ENCODE measurements at regions not wholly inside any gene's neighbourhood (a gene's known extent, or its start where the extent isn't known, plus 50 kb on each side); places are given as distances from the start of the nearest gene placed in this dataset.
"Not testable (repeated sequence)": the region's sequence is repeated elsewhere in the genome, so short reads cannot be mapped to it uniquely, and the experiment has no call there.

GRCh38 chr6:26720663-26721218 is 61.2 kb upstream of the ZNF322 start:
- DNase-seq, result not testable (repeated sequence)

GRCh38 chr6:26730019-26730766 is 70.6 kb upstream of the ZNF322 start:
- not testable (repeated sequence) for DNase-seq

GRCh38 chr6:26734776-26735472 is 75.4 kb upstream of the ZNF322 start:
- DNase-seq, result not testable (repeated sequence)

GRCh38 chr6:26739811-26740210 is 80.3 kb upstream of the ZNF322 start:
- DNase-seq, result no peak

- DNase-seq, result peak; percentile 86
Measured at GRCh38 chr6:26743157-26743821, 83.7 kb upstream of the ZNF322 start.

GRCh38 chr6:26743941-26744699 is 84.6 kb upstream of the ZNF322 start:
- DNase-seq, result no peak

- DNase-seq, result not testable (repeated sequence)
Measured at GRCh38 chr6:26744837-26745282, 85.3 kb upstream of the ZNF322 start.

- not testable (repeated sequence) for DNase-seq
Measured at GRCh38 chr6:26745964-26746363, 86.4 kb upstream of the ZNF322 start.

GRCh38 chr6:26749126-26749758 is 89.7 kb upstream of the ZNF322 start:
- DNase-seq, result not testable (repeated sequence)

GRCh38 chr6:26749759-26750126 is 90.2 kb upstream of the ZNF322 start:
- not testable (repeated sequence) for DNase-seq

GRCh38 chr6:26754212-26754611 is 94.7 kb upstream of the ZNF322 start:
- DNase-seq, result no peak

- DNase-seq, result not testable (repeated sequence)
Measured at GRCh38 chr6:26754801-26755200, 95.3 kb upstream of the ZNF322 start.

- DNase-seq, result not testable (repeated sequence)
Measured at GRCh38 chr6:26756067-26756805, 96.7 kb upstream of the ZNF322 start.

GRCh38 chr6:26766203-26766902 is 106.8 kb upstream of the ZNF322 start:
- DNase-seq, result not testable (repeated sequence)

GRCh38 chr6:26770941-26771666 is 111.6 kb upstream of the ZNF322 start:
- DNase-seq, result not testable (repeated sequence)

- not testable (repeated sequence) for DNase-seq
Measured at GRCh38 chr6:26773414-26773813, 113.9 kb upstream of the ZNF322 start.

- not testable (repeated sequence) for DNase-seq
Measured at GRCh38 chr6:26780563-26780962, 121.0 kb upstream of the ZNF322 start.

GRCh38 chr6:26795474-26796307 is 136.1 kb upstream of the ZNF322 start:
- DNase-seq, result not testable (repeated sequence)
